Erythroblast (primary cell): ENCODE measurements at regions not wholly inside any gene's neighbourhood (a gene's known extent, or its start where the extent isn't known, plus 50 kb on each side); places are given as distances from the start of the nearest gene placed in this dataset.

Experiments used
- GATA1 ChIP-seq: IDR thresholded peaks from 2 replicates; pipeline ENCODE4 v1.6.1; 2011; ENCODE audit warnings: low read depth, mild to moderate bottlenecking, control low read depth, low read length, moderate library complexity
- POLR2A ChIP-seq: IDR thresholded peaks from 2 replicates; pipeline ENCODE4 v1.6.1; 2011; ENCODE audit warnings: mild to moderate bottlenecking, low read length

- no peak for TF ChIP-seq POLR2A
- no peak for TF ChIP-seq GATA1
Observed at GRCh38 chr10:33084453-33084852, 126.4 kb upstream of the ITGB1 start.
